GM10248 (cell line): ENCODE measurements at regions not wholly inside any gene's neighbourhood (a gene's known extent, or its start where the extent isn't known, plus 50 kb on each side); places are given as distances from the start of the nearest gene placed in this dataset.

Experiments used
- CTCF ChIA-PET: fragments of 300-600 bp; sonication (Branson Sonifier 250); formaldehyde crosslinking; extraction: SDS; loops from one replicate; lab custom pipeline; 2021; ENCODE audit warnings: antibody characterized with exemption; lab: Yijun Ruan, JAX
- POLR2A ChIA-PET: fragments of 350-650 bp; sonication (Branson Sonifier 250); formaldehyde crosslinking; extraction: SDS; loops from one replicate; lab custom pipeline; 2020; ENCODE audit warnings: antibody characterized with exemption; lab: Yijun Ruan, JAX
- DNase-seq: peaks from one replicate; pipeline ENCODE4 v3.0.0; 2012; ENCODE audit errors: extremely low spot score
- TF ChIP-seq, protein P1 (sequence below): IDR thresholded peaks from 2 replicates; pipeline ENCODE4 v1.5.1; 2012; ENCODE audit warnings: mild to moderate bottlenecking, low read depth; ENCODE audit errors: extremely low read depth, missing control alignments, control extremely low read depth

GRCh38 chr4:140257461-140258305 lies 103.7 kb upstream of the MAML3 start:
- TF ChIP-seq, protein P1, sequence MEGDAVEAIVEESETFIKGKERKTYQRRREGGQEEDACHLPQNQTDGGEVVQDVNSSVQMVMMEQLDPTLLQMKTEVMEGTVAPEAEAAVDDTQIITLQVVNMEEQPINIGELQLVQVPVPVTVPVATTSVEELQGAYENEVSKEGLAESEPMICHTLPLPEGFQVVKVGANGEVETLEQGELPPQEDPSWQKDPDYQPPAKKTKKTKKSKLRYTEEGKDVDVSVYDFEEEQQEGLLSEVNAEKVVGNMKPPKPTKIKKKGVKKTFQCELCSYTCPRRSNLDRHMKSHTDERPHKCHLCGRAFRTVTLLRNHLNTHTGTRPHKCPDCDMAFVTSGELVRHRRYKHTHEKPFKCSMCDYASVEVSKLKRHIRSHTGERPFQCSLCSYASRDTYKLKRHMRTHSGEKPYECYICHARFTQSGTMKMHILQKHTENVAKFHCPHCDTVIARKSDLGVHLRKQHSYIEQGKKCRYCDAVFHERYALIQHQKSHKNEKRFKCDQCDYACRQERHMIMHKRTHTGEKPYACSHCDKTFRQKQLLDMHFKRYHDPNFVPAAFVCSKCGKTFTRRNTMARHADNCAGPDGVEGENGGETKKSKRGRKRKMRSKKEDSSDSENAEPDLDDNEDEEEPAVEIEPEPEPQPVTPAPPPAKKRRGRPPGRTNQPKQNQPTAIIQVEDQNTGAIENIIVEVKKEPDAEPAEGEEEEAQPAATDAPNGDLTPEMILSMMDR: no peak
- DNase-seq: no peak
- ChIA-PET POLR2A (interaction anchor here (0.6 kb wide), 1 partner anchor 64 kb away, joined by 4 read pairs; no protein-coding TSS in a partner anchor), CTCF (interaction anchor here (1.2 to 2.4 kb wide), 3 partner anchors 14 to 632 kb away, joined by 3 to 7 read pairs (median 3); no protein-coding TSS in a partner anchor)

DNA sequence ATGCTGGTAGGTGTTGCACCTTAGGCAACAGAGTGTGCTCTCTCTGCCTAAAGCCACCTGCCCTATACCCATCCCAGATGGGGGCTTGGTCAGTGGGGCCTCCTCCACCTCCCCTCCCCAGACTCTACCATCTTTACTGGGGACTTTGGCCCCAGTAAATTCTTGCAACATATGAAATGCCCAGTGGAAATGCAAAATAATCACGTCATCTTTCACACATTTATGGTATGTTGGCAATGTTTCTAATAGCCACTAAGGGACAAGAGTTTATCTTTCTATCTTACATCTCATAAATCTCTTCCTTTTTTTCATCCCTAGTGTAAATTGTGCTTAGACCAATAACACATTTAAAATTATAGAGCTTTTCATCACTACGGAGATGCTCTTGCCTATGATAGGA lies 103.0 kb upstream of the MAML3 start:
- ChIA-PET POLR2A (no interaction called here), CTCF (interaction anchor here (1.2 kb wide), 1 partner anchor 15 kb away, joined by 3 read pairs; no protein-coding TSS in a partner anchor)
- TF ChIP-seq, protein P1: no peak
- no peak for DNase-seq

DNA sequence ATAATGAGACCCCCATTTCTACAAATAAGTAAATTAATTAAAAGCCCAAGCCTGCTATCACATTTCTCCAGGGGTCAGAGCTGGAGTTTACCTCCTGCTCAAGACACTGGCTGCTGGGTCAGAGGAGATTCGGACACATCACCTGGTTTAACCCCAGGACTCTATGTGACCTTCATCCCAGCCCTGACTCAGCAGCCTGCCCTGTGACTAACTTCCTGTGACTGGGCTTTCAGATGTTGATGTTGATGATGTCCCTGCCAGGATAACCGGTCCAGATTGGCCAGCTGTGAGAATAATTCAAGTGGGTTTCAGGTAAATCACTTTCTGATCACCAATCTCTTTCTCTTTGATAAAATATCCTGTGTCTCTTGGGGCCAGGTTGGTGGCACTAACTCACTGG lies 102.4 kb upstream of the MAML3 start:
- CTCF ChIA-PET: no interaction called here
- POLR2A ChIA-PET: no interaction called here

GRCh38 chr4:140255927-140256326 lies 101.9 kb upstream of the MAML3 start:
- no peak for DNase-seq
- TF ChIP-seq, protein P1: no peak
- CTCF ChIA-PET: interaction anchor here (4.7 kb wide), 1 partner anchor 13 kb away, joined by 45 read pairs; no protein-coding TSS in a partner anchor
- POLR2A ChIA-PET: no interaction called here

More for the DNA sequence above, 102.4 kb upstream of the MAML3 start:
- no peak for DNase-seq
- TF ChIP-seq, protein P1: no peak

DNA sequence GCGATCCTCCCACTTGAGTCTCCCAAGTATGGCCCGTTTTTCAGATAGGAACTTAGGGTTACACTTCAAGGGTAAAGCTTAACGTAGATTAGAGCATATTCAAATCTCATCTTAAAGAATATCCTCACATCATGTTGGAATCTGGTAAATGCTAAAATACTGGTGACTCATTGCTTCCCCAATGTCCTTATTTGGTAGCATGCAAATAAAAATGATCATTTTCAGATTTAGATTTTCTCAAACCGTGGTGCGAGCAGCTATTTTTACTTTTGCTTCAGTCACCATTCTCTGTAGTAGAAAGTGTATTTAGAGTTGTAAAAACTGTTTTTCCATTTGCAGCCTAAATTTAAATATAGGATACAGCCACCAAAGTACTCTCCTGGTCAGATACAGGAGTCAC lies 101.5 kb upstream of the MAML3 start:
- ChIA-PET POLR2A (no interaction called here), CTCF (interaction anchor here (2.3 to 4.7 kb wide), 5 partner anchors 12 to 652 kb away, joined by 10 to 45 read pairs (median 17); no protein-coding TSS in a partner anchor)
- TF ChIP-seq, protein P1: no peak
- no peak for DNase-seq

GRCh38 chr4:140254651-140255299 lies 100.8 kb upstream of the MAML3 start:
- POLR2A ChIA-PET: no interaction called here
- TF ChIP-seq, protein P1: no peak
- CTCF ChIA-PET: interaction anchor here (1.4 to 4.7 kb wide), 11 partner anchors 9 to 652 kb away, joined by 3 to 45 read pairs (median 15); no protein-coding TSS in a partner anchor

More at GRCh38 chr4:140254651-140255299, 100.8 kb upstream of the MAML3 start:
- no peak for DNase-seq
